Ishikawa (cell line): ENCODE measurements at regions not wholly inside any gene's neighbourhood (a gene's known extent, or its start where the extent isn't known, plus 50 kb on each side); places are given as distances from the start of the nearest gene placed in this dataset.
A peak's percentile ranks its signal among the peaks of the same experiment; 100 is the strongest.

Experiments
- EGR1 ChIP-seq: IDR thresholded peaks from 2 replicates; pipeline ENCODE4 v1.6.1; 2012
- NFIC ChIP-seq: IDR thresholded peaks from 2 replicates; pipeline ENCODE4 v1.6.1; 2012
- RAD21 ChIP-seq: IDR thresholded peaks from 2 replicates; pipeline ENCODE4 v1.6.1; 2012; ENCODE audit warnings: low read depth
- TAF1 ChIP-seq: IDR thresholded peaks from 2 replicates; pipeline ENCODE4 v1.6.1; 2012; ENCODE audit warnings: low read depth, mild to moderate bottlenecking
- TEAD4 ChIP-seq: IDR thresholded peaks from 2 replicates; pipeline ENCODE4 v1.6.1; 2012
- YY1 ChIP-seq: IDR thresholded peaks from 2 replicates; pipeline ENCODE4 v1.6.1; 2012; ENCODE audit warnings: low read depth
- ZBTB7A ChIP-seq: IDR thresholded peaks from 2 replicates; pipeline ENCODE4 v1.6.1; 2012; ENCODE audit warnings: low read depth
- TF ChIP-seq, protein P1 (sequence below): IDR thresholded peaks from 2 replicates; pipeline ENCODE4 v1.6.1; 2012

GRCh38 chr5:58133631-58134296 is 326.1 kb downstream of the PLK2 start:
- no peak for TF ChIP-seq RAD21
- no peak for TF ChIP-seq TAF1
- 0 out of 2 replicates have a peak, but pooled peaks have one; percentile 6 for TF ChIP-seq NFIC
- TF ChIP-seq, protein P1, sequence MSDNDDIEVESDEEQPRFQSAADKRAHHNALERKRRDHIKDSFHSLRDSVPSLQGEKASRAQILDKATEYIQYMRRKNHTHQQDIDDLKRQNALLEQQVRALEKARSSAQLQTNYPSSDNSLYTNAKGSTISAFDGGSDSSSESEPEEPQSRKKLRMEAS, result no peak
- TF ChIP-seq ZBTB7A, result no peak
- TF ChIP-seq EGR1, result no peak
- no peak for TF ChIP-seq YY1
- no peak for TF ChIP-seq TEAD4
